ENCODE measurements at regions not wholly inside any gene's neighbourhood (a gene's known extent, or its start where the extent isn't known, plus 50 kb on each side); places are given as distances from the start of the nearest gene placed in this dataset.

GRCh38 chrX:39574178-39574577 is 523.6 kb downstream of the BCOR start:
- no peak overlapping the region for H3K4me3 ChIP-seq (ENCODE audit: low read depth, low read length)
- no peak for DNase-seq (ENCODE audit: low read depth)
- in situ Hi-C loops (cut with HindIII; ENCODE audit: low sequenced_read_pairs), result no loop called here
- no peak for TF ChIP-seq CTCF (IDR thresholded peaks at IDR 0.05; ENCODE audit: low read depth, low read length, missing control alignments)

GRCh38 chrX:39576041-39576872 is 521.5 kb downstream of the BCOR start:
- no peak for DNase-seq (ENCODE audit: low read depth)
- no peak overlapping the region for H3K4me3 ChIP-seq (ENCODE audit: low read depth, low read length)
- in situ Hi-C loops (cut with HindIII; ENCODE audit: low sequenced_read_pairs), result no loop called here
- no peak for TF ChIP-seq CTCF (IDR thresholded peaks at IDR 0.05; ENCODE audit: low read depth, low read length, missing control alignments)

DNA sequence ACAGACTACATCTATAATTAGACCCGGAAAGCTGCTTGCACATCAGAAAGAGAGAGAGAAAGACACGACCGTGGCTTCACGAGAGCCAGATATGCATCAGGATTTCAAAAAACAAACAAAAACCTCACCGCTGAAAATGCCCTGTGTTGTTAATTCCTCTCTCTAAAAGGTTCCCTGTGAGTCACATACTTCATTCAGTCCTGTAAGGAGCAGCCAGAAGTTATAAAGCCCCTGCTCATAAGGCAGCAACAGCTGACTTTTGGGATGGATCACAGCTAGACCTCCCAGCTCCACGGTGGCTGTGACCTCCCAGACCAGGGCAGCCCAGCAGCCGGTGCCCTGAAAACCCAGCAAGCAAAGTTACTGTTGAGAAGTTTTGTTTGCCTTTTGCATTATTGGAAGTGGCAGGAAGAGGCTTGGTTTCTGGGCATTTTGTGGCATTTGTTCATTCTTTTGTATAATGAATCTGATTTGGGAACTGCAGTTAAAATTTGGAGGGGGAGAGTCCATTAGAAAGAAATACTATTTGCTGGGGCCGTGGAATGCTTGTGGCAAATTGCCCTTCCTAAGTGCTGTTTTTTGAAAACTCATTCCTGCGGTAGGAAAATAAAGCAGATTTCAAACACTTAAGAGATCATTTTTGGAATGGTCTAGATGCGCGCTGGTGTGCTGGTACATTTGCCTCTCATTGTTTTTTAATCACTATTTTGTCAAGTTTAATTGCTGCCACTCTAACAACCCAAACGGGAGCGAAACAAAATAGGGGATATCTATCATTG is 520.4 kb downstream of the BCOR start:
- DNase-seq (ENCODE audit: low read depth), result no peak
- in situ Hi-C loops (cut with HindIII; ENCODE audit: low sequenced_read_pairs), result no loop called here
- no peak for TF ChIP-seq CTCF (IDR thresholded peaks at IDR 0.05; ENCODE audit: low read depth, low read length, missing control alignments)

DNA sequence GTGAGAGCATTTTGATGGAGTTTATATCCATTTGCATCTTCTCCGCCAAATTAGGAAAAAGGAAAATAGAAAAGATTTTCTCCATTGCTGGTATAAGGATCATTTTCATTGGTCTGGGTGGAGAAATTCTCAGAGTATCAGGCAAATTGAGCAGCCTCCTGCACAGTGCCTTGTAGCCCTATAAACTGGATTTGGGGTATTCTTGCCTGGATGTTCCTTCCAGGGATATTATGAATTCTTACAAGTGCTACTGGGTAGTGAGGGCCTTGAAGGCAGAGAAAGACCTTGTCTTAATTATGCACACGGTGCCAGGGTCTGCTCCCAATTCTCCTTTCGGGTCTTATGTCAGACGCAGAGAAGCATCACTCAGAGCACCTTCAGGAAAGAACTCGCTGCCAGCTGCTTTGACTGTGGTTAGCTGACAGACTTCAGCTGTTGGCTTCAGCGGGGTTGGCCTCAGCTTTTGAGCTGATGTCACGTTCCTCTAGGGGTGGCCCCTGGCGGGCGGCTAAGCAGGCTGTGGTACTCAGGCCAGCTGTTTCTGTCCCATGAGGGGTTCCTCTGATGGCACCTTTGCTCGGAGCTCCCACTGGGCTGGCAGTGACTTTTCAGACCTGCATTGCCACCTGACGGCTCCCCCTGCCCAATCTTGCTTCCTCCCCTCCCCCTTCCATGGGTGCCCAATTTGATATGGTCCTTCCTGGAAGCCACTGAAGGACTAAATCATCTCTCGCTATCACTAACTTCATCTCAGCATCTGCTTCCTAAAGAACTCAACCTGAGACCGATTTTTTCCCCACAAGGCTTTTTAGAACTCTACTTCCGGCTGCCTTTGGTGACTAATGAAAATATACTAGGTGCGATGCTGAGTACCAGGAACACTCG is 519.5 kb downstream of the BCOR start:
- H3K4me3 ChIP-seq (ENCODE audit: low read depth, low read length), result no peak overlapping the region
- no peak for TF ChIP-seq CTCF (IDR thresholded peaks at IDR 0.05; ENCODE audit: low read depth, low read length, missing control alignments)
- DNase-seq (ENCODE audit: low read depth), result no peak
- in situ Hi-C loops (cut with HindIII; ENCODE audit: low sequenced_read_pairs), result no loop called here

More for the DNA sequence above, 520.4 kb downstream of the BCOR start:
- H3K4me3 ChIP-seq (ENCODE audit: low read depth, low read length), result no peak overlapping the region

GRCh38 chrX:39580043-39580442 is 517.7 kb downstream of the BCOR start:
- DNase-seq (ENCODE audit: low read depth), result no peak
- H3K4me3 ChIP-seq (ENCODE audit: low read depth, low read length), result no peak overlapping the region
- TF ChIP-seq CTCF (IDR thresholded peaks at IDR 0.05; ENCODE audit: low read depth, low read length, missing control alignments), result no peak
- in situ Hi-C loops (cut with HindIII; ENCODE audit: low sequenced_read_pairs), result no loop called here

DNA sequence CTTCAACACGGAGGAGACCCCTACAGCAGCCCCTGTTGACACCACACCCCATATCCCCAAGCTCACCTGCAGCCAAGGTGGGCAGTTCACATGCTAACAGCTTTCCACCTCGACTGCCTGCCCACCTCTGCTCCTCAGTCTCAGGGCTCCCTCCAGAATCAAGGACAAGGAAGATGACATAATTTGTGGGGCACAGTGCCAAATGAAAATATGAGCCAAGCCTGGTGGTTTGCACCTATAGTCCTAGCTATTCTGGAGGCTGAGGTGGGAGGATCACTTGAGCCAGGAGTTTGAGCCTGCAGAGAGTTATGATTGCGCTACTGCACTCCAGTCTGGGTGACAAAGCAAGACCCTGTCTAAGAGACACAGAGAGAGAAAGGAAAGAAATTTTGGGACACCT is 516.3 kb downstream of the BCOR start:
- no peak overlapping the region for H3K4me3 ChIP-seq (ENCODE audit: low read depth, low read length)
- in situ Hi-C loops (cut with HindIII; ENCODE audit: low sequenced_read_pairs), result no loop called here
- DNase-seq (ENCODE audit: low read depth), result no peak
- TF ChIP-seq CTCF (IDR thresholded peaks at IDR 0.05; ENCODE audit: low read depth, low read length, missing control alignments), result no peak
